ENCODE measurements at regions not wholly inside any gene's neighbourhood (a gene's known extent, or its start where the extent isn't known, plus 50 kb on each side); places are given as distances from the start of the nearest gene placed in this dataset.

- H3K79me2 ChIP-seq (ENCODE audit: insufficient read depth): no peaks in the 10 kb centered on the region
- no peak overlapping the region for H3K4me2 ChIP-seq (ENCODE audit: unreplicated experiment)
- TF ChIP-seq EZH2phosphoT487 (IDR thresholded peaks at IDR 0.05; ENCODE audit: insufficient read depth, low read depth): no peak
- TF ChIP-seq EZH2 (IDR thresholded peaks at IDR 0.05; ENCODE audit: insufficient read depth, poor library complexity, severe bottlenecking): no peak
- H3K27ac ChIP-seq: no peak overlapping the region
- no peaks in the 10 kb centered on the region; the same call in 1 of the 2 replicates for H3K27me3 ChIP-seq (replicated peaks; ENCODE audit: insufficient read depth)
- no peak overlapping the region for H2AFZ ChIP-seq
- no peaks in the 10 kb centered on the region for H4K20me1 ChIP-seq (ENCODE audit: insufficient read depth)
- H3K4me1 ChIP-seq (ENCODE audit: insufficient read depth): no peaks in the 10 kb centered on the region
- H3F3A ChIP-seq (ENCODE audit: insufficient read depth): no peaks in the 10 kb centered on the region
- no peak overlapping the region for H3K9ac ChIP-seq
- H3K9me2 ChIP-seq (ENCODE audit: insufficient read depth): no peaks in the 10 kb centered on the region
- in situ Hi-C loops (cut with MboI): no loop called here
- H3K4me3 ChIP-seq: no peak overlapping the region
- no peaks in the 10 kb centered on the region for H3K9me3 ChIP-seq (ENCODE audit: low read depth)
- no peaks in the 10 kb centered on the region for H3K36me3 ChIP-seq (ENCODE audit: low read depth)
- DNase-seq: no peak
Measured at GRCh38 chr5:124114911-124115310, 602.9 kb downstream of the CSNK1G3 start.

GRCh38 chr5:124111886-124112285, 599.9 kb downstream of the CSNK1G3 start:
- TF ChIP-seq EZH2 (IDR thresholded peaks at IDR 0.05; ENCODE audit: insufficient read depth, poor library complexity, severe bottlenecking) (no peak), EZH2phosphoT487 (IDR thresholded peaks at IDR 0.05; ENCODE audit: insufficient read depth, low read depth) (no peak)
- DNase-seq: peak; percentile 20
- Histone ChIP-seq H3K4me1 (ENCODE audit: insufficient read depth) (no peaks in the 10 kb centered on the region), H3K27me3 (replicated peaks; ENCODE audit: insufficient read depth) (no peaks in the 10 kb centered on the region; the same call in 1 of the 2 replicates), H3F3A (ENCODE audit: insufficient read depth) (no peaks in the 10 kb centered on the region), H3K9ac (no peak overlapping the region), H3K27ac (no peak overlapping the region), H3K79me2 (ENCODE audit: insufficient read depth) (no peaks in the 10 kb centered on the region), H3K9me2 (ENCODE audit: insufficient read depth) (no peaks in the 10 kb centered on the region), H3K4me3 (no peak overlapping the region), H3K36me3 (ENCODE audit: low read depth) (no peaks in the 10 kb centered on the region), H2AFZ (no peak overlapping the region), H3K4me2 (ENCODE audit: unreplicated experiment) (no peak overlapping the region), H4K20me1 (ENCODE audit: insufficient read depth) (no peaks in the 10 kb centered on the region), H3K9me3 (ENCODE audit: low read depth) (no peaks in the 10 kb centered on the region)
- WGBS, 2 experiments (ENCODE audit: low coverage in 1 of 2, low lambda C conversion rate in 2 of 2, missing lambda C conversion rate in 2 of 2): 61 to 77% methylated on average over 2 of the region's 2 CpGs
- in situ Hi-C loops (cut with MboI): no loop called here

DNA sequence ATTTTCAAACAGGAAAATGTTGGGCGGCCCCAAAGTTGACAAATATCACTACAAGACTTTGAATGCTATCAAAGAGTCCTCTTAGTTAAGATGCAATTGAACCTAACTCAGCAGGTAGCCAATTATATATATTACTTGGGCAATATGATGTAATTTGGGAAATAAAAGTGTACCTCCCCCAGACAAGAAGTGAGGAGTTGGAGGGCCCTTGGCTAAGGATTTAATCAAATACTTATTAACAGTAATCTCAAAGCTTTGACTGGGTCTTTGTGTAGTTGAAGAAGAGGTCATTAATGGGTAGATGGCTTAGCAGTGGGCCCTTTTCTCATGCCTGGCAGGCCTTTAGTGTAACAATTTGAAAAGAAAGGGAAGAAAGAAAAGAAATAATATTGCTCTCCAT, 599.0 kb downstream of the CSNK1G3 start:
- H3K4me3 ChIP-seq: no peak overlapping the region
- in situ Hi-C loops (cut with MboI): no loop called here
- no peak overlapping the region for H3K4me2 ChIP-seq (ENCODE audit: unreplicated experiment)
- no peak overlapping the region for H3K9ac ChIP-seq
- H3F3A ChIP-seq (ENCODE audit: insufficient read depth): no peaks in the 10 kb centered on the region
- H3K4me1 ChIP-seq (ENCODE audit: insufficient read depth): no peaks in the 10 kb centered on the region
- no peaks in the 10 kb centered on the region for H3K9me3 ChIP-seq (ENCODE audit: low read depth)
- H3K27me3 ChIP-seq (replicated peaks; ENCODE audit: insufficient read depth): no peaks in the 10 kb centered on the region; the same call in 1 of the 2 replicates
- H4K20me1 ChIP-seq (ENCODE audit: insufficient read depth): no peaks in the 10 kb centered on the region
- no peaks in the 10 kb centered on the region for H3K36me3 ChIP-seq (ENCODE audit: low read depth)
- H2AFZ ChIP-seq: no peak overlapping the region
- 82 to 100% methylated on average over 1 of the region's 1 CpG for whole genome bisulfite sequencing, 2 experiments (ENCODE audit: low coverage in 1 of 2, low lambda C conversion rate in 2 of 2, missing lambda C conversion rate in 2 of 2)
- H3K27ac ChIP-seq: no peak overlapping the region
- no peaks in the 10 kb centered on the region for H3K9me2 ChIP-seq (ENCODE audit: insufficient read depth)
- DNase-seq: no peak
- H3K79me2 ChIP-seq (ENCODE audit: insufficient read depth): no peaks in the 10 kb centered on the region
- TF ChIP-seq EZH2phosphoT487 (IDR thresholded peaks at IDR 0.05; ENCODE audit: insufficient read depth, low read depth): no peak
- TF ChIP-seq EZH2 (IDR thresholded peaks at IDR 0.05; ENCODE audit: insufficient read depth, poor library complexity, severe bottlenecking): no peak

DNA sequence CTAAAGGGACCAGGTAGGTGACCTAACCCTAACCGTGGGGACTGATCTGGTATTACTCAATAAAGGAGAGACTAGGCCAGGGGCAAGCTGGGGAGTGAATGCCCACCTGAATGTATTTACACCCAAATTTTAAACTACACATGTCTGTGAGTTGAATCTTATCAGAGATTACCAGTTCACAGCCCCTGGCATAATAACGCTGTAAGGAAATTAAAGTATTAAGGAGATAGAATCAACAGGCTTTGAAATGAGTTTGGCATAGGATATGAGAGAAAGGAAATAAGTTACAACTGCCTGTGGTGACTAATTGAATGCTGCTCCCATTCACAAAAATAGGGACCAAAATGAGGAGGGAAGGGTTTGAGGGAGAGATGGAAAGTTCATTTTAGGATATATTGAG, 593.3 kb downstream of the CSNK1G3 start:
- H3K4me1 ChIP-seq (ENCODE audit: insufficient read depth): no peaks in the 10 kb centered on the region
- no peak overlapping the region for H3K27ac ChIP-seq
- no peaks in the 10 kb centered on the region for H3F3A ChIP-seq (ENCODE audit: insufficient read depth)
- H3K79me2 ChIP-seq (ENCODE audit: insufficient read depth): no peaks in the 10 kb centered on the region
- H3K9ac ChIP-seq: no peak overlapping the region
- H2AFZ ChIP-seq: no peak overlapping the region
- H4K20me1 ChIP-seq (ENCODE audit: insufficient read depth): no peaks in the 10 kb centered on the region
- DNase-seq: no peak
- H3K36me3 ChIP-seq (ENCODE audit: low read depth): no peaks in the 10 kb centered on the region
- no peaks in the 10 kb centered on the region for H3K9me3 ChIP-seq (ENCODE audit: low read depth)
- H3K4me2 ChIP-seq (ENCODE audit: unreplicated experiment): no peak overlapping the region
- no peaks in the 10 kb centered on the region for H3K9me2 ChIP-seq (ENCODE audit: insufficient read depth)
- no peak overlapping the region for H3K4me3 ChIP-seq
- H3K27me3 ChIP-seq (replicated peaks; ENCODE audit: insufficient read depth): no peaks in the 10 kb centered on the region; the same call in 1 of the 2 replicates
- WGBS, 2 experiments (ENCODE audit: low coverage in 1 of 2, low lambda C conversion rate in 2 of 2, missing lambda C conversion rate in 2 of 2): 89% methylated on average over 2 of the region's 2 CpGs
- in situ Hi-C loops (cut with MboI): no loop called here
- no peak for TF ChIP-seq EZH2 (IDR thresholded peaks at IDR 0.05; ENCODE audit: insufficient read depth, poor library complexity, severe bottlenecking)
- TF ChIP-seq EZH2phosphoT487 (IDR thresholded peaks at IDR 0.05; ENCODE audit: insufficient read depth, low read depth): no peak

- DNase-seq: no peak
Measured at GRCh38 chr5:124104821-124105220, 592.8 kb downstream of the CSNK1G3 start.

More at GRCh38 chr5:124104821-124105220, 592.8 kb downstream of the CSNK1G3 start:
- Histone ChIP-seq H3K9me2 (ENCODE audit: insufficient read depth) (no peaks in the 10 kb centered on the region), H2AFZ (no peak overlapping the region), H3K27me3 (replicated peaks; ENCODE audit: insufficient read depth) (no peaks in the 10 kb centered on the region; the same call in 1 of the 2 replicates), H4K20me1 (ENCODE audit: insufficient read depth) (no peaks in the 10 kb centered on the region), H3K9me3 (ENCODE audit: low read depth) (no peaks in the 10 kb centered on the region), H3K27ac (no peak overlapping the region), H3K36me3 (ENCODE audit: low read depth) (no peaks in the 10 kb centered on the region), H3K9ac (no peak overlapping the region), H3K4me1 (ENCODE audit: insufficient read depth) (no peaks in the 10 kb centered on the region), H3K4me2 (ENCODE audit: unreplicated experiment) (no peak overlapping the region), H3F3A (ENCODE audit: insufficient read depth) (no peaks in the 10 kb centered on the region), H3K79me2 (ENCODE audit: insufficient read depth) (no peaks in the 10 kb centered on the region), H3K4me3 (no peak overlapping the region)
- TF ChIP-seq EZH2phosphoT487 (IDR thresholded peaks at IDR 0.05; ENCODE audit: insufficient read depth, low read depth) (no peak), EZH2 (IDR thresholded peaks at IDR 0.05; ENCODE audit: insufficient read depth, poor library complexity, severe bottlenecking) (no peak)
- in situ Hi-C loops (cut with MboI): no loop called here
- 82 to 86% methylated on average over 1 of the region's 1 CpG for WGBS, 2 experiments (ENCODE audit: low coverage in 1 of 2, low lambda C conversion rate in 2 of 2, missing lambda C conversion rate in 2 of 2)
